A673 (cell line): ENCODE measurements at regions not wholly inside any gene's neighbourhood (a gene's known extent, or its start where the extent isn't known, plus 50 kb on each side); places are given as distances from the start of the nearest gene placed in this dataset.

ENCODE experiments used
- CTCF ChIP-seq: fragments of 300-800, 200-600 bp; sonication (generic); conservative IDR thresholded peaks from 2 replicates; pipeline ENCODE4 v1.5.1; 2017; ENCODE audit warnings: low read depth, mild to moderate bottlenecking, antibody characterized with exemption, low read length, moderate library complexity, mixed read lengths
- EZH2 ChIP-seq: fragments of 200-600 bp; sonication (generic); IDR thresholded peaks from 2 replicates; pipeline ENCODE4 v1.6.1; 2017; ENCODE audit warnings: borderline replicate concordance, low read depth, mild to moderate bottlenecking, mixed read lengths, antibody characterized with exemption, low read length; ENCODE audit not compliant: poor library complexity, severe bottlenecking

GRCh38 chr5:67520161-67520908, 323.7 kb upstream of the CD180 start:
- no peak for TF ChIP-seq CTCF
- no peak for TF ChIP-seq EZH2
